Prostate gland (tissue), 2 donors: ENCODE measurements at regions not wholly inside any gene's neighbourhood (a gene's known extent, or its start where the extent isn't known, plus 50 kb on each side); places are given as distances from the start of the nearest gene placed in this dataset.

Experiments
- CTCF ChIP-seq, 4 experiments: fragments of 200-600 bp in 2 of 4; fragments of 450-650 bp in 2 of 4; sonication (generic) in 2 of 4; IDR thresholded peaks; 1 replicate in 3 of 4; 2 replicates in 1 of 4; pipeline ENCODE4 v1.5.1; 2016 to 2019; ENCODE audit warnings: antibody characterized with exemption in 4 of 4, mild to moderate bottlenecking in 2 of 4, moderate library complexity in 2 of 4
- POLR2A ChIP-seq: fragments of 450-650 bp; IDR thresholded peaks from one replicate; pipeline ENCODE4 v1.6.1; 2016; ENCODE audit warnings: antibody characterized with exemption, mild to moderate bottlenecking

GRCh38 chr20:37590938-37591490, 63.3 kb upstream of the BLCAP start:
- TF ChIP-seq CTCF (IDR thresholded peaks at IDR 0.05) (no peak), POLR2A (no peak)
